C4-2B (cell line): ENCODE measurements at regions not wholly inside any gene's neighbourhood (a gene's known extent, or its start where the extent isn't known, plus 50 kb on each side); places are given as distances from the start of the nearest gene placed in this dataset.

Experiments
- H3K27ac ChIP-seq: fragments of 450-650 bp; 2 replicates; pipeline ENCODE4 v1.5.1; 2017
- ZFX ChIP-seq: fragments of 450-650 bp; IDR thresholded peaks from 2 replicates; pipeline ENCODE4 v1.6.1; 2017
- TF ChIP-seq, protein P1 (sequence below): fragments of 450-650 bp; conservative IDR thresholded peaks from 2 replicates; pipeline ENCODE4 v1.5.1; 2017; ENCODE audit warnings: mild to moderate bottlenecking

DNA sequence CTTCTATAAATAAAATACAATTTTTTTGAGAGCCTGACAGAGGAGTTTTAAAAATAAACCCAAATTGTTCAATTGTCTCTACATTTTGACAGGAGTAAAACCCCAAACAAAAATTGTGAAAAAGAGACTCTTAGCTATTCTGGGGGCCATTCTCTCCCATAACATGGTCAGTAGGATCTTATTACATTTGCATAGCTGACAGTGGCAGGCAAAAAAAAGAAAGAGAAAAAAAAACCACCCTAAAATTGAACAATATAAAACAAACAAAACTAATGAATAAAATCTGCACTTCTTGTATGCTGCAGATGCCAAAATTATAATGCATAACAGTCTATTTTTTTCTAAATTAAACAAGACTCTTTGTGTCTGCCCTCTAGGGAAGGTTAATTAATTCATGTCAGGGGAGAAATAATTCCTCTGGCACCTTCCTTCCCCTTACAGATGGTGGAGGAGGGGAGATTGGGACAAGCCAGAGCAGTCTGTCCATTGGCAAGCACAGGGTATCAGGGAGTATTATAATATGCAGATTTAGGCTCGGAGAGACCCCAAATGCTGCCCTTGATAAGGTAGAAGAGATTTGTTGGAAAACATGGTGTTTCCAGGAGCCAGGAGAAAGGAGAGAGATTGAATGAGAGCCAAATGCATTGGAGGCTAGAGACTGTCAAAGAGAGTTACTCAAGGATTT, 79.7 kb upstream of the CDH6 start:
- H3K27ac ChIP-seq, result no peak overlapping the region
- TF ChIP-seq, protein P1, sequence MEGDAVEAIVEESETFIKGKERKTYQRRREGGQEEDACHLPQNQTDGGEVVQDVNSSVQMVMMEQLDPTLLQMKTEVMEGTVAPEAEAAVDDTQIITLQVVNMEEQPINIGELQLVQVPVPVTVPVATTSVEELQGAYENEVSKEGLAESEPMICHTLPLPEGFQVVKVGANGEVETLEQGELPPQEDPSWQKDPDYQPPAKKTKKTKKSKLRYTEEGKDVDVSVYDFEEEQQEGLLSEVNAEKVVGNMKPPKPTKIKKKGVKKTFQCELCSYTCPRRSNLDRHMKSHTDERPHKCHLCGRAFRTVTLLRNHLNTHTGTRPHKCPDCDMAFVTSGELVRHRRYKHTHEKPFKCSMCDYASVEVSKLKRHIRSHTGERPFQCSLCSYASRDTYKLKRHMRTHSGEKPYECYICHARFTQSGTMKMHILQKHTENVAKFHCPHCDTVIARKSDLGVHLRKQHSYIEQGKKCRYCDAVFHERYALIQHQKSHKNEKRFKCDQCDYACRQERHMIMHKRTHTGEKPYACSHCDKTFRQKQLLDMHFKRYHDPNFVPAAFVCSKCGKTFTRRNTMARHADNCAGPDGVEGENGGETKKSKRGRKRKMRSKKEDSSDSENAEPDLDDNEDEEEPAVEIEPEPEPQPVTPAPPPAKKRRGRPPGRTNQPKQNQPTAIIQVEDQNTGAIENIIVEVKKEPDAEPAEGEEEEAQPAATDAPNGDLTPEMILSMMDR, result no peak
- no peak for TF ChIP-seq ZFX

DNA sequence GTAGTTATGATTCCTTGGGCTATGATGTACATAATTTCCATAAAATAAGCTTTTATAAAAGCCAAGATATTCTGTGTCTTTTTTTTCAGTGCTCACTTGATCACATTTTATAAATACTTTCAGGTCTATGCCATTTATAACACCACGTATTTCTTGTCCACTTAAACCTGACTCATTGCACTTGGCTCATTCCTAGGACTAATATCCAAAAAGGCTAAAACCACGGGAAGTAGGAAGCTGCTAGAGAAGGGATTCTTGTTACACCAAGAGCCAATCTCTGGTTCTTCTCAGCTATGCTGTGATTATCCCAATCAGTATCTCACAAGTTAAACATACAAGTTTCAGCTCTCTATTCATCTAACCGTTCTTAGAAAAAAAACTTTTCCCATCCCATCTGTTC, 80.4 kb upstream of the CDH6 start:
- TF ChIP-seq, protein P1, result no peak
- TF ChIP-seq ZFX, result no peak
- no peak overlapping the region for H3K27ac ChIP-seq

DNA sequence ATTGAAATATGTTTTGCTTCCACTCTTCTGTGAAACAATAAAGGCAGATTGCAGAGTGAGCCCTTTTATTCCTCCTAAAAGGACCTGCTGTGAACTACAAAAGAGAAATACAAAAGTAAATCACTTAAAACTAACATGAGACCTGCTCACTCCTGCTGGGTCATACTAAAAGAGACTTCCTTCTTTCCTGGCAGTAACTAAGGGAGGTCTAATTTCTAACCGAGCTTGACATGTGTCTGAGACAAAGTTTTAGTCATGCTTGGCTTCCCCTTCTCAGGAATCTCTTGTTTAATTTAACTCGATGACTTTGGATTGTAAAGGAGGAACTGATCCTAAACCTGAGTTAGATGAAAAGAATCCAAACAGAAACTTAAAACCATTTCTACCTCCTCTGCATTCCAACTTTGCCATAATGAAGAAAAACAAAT, 86.4 kb upstream of the CDH6 start:
- no peak for TF ChIP-seq ZFX
- TF ChIP-seq, protein P1, result no peak
- no peak overlapping the region for H3K27ac ChIP-seq

DNA sequence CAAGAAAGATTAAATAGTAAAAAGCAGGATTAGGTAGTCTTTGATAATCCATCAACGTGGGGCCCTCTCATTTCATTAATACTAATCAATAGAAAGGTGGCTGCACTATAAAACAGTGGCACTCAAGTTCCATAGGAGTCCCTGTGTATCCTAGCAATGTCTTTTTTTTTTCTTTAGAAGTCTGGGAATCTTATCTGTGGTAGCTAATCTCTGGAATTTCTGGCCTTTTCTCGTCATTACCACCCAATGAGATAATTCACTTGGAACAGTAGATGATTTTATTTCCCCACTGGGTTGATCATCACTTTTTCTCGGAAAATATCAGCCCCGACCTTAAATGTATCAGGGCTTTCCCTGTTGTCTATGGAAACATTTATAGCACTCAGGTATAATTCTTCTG, 86.8 kb upstream of the CDH6 start:
- no peak for TF ChIP-seq ZFX
- TF ChIP-seq, protein P1, result no peak
- no peak overlapping the region for H3K27ac ChIP-seq

DNA sequence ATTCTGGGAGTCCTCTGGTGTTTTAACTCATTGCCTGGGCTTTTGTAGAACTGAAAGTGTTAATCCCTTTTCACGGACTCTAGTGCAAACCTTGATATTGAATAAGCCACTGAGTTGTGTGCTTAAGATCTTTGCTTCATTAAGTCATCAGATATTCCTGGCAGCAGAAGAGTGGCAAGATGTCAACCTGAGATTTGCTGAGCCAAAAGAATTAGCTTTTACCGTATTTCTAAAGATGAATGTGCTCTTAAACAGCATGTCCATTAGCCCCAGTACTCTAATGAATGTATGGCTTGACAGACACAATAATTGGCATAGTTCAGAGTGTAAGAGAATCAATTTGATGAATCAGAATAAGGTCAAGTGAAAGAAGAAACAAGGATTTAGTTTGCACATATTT, 87.2 kb upstream of the CDH6 start:
- no peak for TF ChIP-seq ZFX
- TF ChIP-seq, protein P1, result no peak
- no peak overlapping the region for H3K27ac ChIP-seq

DNA sequence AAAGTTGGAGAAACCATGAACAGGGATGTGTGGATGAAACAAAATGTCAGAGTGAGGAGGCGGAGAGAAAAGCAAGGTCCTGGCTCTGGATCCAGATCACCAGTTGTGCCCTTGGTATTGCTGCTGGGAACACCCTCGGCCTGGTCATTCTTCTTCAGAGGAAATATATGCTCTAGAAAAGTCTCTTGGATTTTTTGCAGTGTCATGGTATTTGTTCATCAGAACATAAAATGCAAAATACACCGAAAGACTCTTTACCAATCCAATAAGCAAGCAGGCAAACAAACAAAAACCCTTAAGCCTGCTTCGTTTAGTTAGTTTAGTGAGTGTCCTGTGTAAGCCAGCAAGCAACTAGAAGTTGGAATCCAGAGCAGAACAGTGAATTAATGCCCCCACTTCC, 88.7 kb upstream of the CDH6 start:
- no peak overlapping the region for H3K27ac ChIP-seq
- TF ChIP-seq, protein P1, result no peak
- TF ChIP-seq ZFX, result no peak

DNA sequence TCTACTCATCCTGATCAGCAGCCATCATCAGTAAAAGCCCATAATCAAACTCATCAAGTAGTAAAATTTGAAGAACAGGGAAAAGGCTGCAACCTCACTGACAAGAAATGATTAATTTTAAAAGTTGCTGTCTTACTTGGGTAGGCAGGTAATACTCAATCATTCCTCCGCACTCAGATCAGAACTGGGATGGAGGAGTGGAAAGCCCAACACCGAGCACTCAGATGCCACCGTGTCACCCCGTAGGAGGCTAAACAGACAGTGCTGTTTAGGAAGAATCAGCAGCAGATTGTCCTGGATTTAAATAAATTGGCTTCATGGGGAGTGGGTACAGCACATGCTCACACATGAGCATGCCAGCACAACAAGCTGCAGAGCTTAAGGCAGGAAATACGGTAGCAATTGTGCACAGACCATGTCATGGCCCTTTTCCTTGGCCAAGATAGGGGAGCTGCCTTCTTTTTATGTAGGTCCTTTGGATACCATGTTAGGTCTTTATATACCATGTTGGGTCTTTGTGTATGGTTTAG, 92.6 kb upstream of the CDH6 start:
- no peak overlapping the region for H3K27ac ChIP-seq
- TF ChIP-seq, protein P1, result no peak
- no peak for TF ChIP-seq ZFX
